ENCODE measurements at regions not wholly inside any gene's neighbourhood (a gene's known extent, or its start where the extent isn't known, plus 50 kb on each side); places are given as distances from the start of the nearest gene placed in this dataset.
A peak's percentile ranks its signal among the peaks of the same experiment; 100 is the strongest.

DNA sequence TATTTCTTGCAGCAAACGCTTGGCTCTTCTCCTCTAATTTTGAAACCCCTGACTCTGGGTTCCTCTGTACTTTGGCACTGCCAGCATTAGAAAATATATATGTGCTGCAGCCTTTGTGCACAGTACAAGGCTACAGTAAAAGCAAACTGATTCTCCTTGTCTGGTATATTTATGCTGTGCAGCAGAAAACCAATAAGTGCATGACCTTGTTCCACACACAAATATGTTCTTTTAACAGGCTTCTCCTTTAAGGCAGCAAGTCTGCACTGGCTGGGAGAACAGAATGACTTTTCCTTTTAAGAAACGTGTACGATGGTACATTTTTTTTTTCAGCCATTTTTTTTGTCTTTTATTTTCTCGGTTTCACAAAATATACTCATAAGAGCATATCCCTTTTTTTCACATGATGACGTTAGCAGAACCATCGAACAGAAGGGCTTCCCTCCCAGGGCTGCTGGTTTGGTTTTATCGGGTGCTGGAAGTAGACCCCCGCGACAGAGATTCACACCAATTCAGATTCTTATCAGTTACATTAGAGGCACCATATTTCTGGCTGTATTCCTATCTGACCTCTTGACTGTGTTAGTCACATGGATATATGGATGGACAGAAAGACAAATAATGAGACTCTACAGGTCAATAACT, 129.9 kb upstream of the ARID1B start:
- no peak for DNase-seq

DNA sequence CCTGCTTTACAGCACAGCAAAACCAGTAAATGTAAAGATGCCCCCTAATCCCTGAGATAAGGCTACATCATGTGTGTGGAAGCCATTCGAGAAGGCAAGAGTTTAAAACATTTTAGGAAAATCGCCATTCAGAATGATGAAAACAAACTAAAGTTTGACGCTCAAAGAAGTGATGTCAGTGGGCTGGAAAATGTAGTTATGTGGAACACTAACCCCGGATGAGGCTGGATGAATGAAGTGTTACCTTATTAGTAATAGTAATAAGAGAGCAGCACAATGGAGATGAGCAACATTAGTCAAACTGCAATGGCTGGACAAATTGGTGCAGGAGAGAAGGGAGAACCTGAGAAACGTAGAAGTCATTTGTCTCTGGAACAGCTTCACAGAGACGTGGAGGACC, 130.7 kb upstream of the ARID1B start:
- DNase-seq: no peak

DNA sequence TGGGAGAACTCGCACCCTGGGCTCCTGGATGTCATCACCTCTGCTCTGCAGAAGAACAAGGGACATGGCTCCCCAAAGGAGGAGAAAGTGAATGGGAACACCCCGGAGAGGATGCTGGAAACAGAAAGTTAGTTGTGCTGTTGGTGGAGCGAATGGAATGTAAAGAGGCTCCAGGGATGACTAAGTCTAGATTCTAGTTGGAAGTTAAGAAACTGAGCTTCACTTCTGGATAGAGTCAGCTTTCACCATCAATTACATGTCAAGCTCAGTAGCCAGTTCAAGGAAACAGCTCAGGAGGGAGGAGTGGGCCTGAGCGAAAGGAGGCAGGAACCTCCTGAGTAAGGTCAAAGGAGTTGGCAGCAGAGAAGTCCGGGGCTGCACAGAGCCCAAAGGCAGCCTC, 132.1 kb upstream of the ARID1B start:
- no peak for DNase-seq

DNA sequence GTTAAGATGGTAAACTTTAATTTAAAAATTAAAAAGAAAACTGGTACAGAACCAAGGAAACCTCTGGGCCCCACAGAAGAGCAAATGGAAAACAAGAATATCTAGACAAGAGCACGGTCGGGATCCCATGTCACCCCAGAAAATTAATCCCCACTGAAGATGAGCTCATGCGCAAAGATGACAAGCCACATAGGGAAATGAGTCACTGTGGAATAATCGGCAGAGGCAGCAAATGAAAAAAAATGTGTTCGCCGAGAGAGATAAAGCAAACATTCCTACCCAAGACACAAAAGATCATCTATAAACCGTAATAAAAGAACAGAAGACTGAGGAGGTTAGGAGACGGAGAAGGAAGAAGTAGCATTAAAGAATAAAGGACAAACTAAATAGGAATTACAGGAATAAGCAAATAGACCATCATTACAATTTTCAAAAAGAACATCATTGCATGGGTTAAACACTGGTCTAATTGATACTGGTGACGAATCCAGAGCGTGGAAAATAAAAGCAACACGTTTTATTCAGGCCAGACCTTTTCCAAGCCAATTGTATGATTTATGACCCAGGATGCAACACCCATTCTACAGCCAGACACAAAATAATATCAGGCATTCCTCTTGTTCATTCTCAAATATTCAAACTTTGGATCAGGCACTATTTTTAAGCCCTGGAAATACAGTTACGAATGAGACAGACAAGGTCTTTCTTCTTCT, 138.0 kb upstream of the ARID1B start:
- no peak for DNase-seq

DNA sequence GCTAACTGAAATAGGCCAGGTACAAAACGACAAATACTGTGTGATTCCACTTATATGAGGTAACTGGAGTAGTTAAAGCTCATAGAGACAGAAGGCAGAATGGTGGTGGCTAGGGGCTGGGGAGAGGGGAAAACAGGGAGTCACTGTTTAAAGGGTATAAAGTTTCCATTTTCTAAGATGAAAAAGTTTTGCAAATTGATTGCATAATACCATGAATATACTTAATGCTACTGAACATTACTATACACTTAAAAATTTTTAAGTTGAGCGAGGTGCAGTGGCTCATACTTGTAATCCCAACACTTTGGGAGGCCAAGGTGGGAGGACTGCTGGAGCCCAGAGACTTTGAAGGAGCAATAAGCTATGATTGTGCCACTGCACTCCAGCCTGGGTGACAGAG, 138.6 kb upstream of the ARID1B start:
- DNase-seq: no peak

DNA sequence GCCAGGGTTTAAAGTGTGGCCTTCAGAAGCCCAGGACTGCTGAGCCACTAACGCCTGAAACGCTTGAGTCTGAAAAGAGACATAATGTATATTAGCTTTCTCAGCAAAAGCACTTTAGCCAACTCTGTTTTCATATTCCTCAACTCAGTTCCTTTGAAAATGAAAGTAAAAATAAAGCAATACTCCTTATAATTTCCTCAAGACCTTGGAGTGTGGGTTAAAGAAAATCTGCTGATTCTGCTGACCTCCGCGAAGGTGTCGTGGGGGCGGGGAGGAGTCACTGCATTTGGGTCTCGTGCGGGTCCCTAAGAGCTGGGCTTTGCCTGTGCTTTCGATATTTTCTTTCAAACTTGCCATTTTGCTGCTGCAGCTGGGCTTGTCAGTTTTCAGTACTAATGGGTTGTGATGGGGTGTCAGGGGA, 142.2 kb upstream of the ARID1B start:
- no peak for DNase-seq

DNA sequence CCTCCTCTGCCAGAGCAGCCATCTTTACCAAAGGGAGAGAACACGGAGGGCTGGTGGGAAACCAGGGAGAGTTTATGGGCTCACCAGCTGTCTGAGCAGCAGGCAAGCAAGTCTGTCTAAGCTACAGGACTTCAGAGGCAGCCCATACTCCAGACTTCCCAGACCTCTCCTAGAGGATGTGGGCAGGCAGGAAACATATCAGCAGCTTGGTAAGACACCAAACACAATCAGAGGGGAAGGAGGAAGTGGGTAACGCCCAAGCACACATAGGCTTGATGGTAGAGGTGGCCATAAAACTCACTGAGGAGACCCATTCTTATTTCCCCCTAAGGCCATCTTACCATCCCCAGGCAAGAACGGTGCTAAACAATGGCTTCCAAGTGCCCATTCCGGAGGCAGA, 143.1 kb upstream of the ARID1B start:
- no peak for DNase-seq

DNA sequence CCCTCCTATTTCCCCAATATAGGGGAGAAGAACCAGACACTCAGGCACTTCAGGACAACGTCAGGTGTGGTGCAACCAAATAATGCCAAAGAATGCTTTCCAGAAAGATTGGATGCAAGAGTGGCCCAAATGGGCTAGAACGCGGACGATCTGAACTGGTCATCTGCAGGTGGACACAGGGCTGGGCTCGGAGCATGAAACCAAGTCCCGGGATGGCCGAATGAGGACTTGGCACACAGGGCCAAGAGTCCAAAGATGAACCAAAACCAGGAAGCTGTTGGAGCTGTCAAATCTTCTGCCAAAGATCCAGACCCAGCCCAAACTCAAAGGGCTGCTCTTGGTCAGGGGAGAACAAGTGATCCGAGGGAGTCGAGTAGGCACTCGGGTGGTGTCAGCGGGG, 143.9 kb upstream of the ARID1B start:
- DNase-seq: no peak

DNA sequence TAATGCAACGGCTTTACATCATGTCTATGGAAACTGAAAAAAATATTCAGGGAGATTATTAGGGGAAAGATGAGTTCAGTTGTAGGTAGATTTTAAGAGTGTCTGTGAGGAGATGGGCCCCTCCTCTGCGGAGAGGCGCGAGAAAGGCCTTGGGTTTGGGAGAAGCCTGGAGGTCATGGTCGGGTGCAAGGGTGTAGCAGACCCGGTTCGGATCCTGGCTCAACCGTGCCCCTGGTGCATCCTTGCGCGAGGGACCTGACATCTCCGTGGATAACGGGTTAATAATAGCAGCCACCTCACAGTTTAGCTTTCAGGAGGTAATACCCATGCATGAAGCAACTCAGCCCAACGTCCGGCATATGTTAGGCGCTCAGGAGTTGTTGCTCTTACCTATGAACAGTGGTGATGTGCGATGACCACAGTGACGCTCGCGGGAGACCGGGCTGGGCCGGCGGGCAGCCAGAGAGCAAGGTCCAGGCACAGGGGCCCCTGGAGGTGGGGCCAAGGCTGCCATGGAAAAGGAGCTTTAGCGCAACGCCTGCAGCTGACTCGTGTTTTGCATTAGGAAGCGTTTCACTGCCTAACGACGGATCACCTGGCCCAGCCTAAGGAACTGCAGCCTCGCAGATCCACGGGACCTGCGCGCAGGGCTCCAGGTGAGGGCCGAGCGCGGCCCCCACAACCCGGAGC, 146.4 kb upstream of the ARID1B start:
- no peak for DNase-seq

DNA sequence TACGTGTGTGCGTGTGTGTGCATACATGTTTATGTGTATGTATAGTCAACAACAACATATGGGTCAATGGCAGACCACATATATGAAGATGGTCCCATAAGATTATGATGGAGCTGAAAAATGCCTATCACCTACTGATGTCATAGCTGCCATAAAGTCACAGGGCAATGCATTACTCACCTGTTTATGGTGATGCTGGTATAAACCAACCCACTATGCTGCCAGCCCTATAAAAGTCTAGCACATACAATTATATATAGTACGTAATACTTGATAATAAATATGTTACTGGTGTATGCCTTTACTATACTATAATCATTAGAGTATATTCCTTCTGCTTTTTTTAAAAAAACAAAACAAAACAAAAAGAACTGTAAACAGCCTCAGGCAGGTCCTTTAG, 148.4 kb upstream of the ARID1B start:
- DNase-seq: no peak

DNA sequence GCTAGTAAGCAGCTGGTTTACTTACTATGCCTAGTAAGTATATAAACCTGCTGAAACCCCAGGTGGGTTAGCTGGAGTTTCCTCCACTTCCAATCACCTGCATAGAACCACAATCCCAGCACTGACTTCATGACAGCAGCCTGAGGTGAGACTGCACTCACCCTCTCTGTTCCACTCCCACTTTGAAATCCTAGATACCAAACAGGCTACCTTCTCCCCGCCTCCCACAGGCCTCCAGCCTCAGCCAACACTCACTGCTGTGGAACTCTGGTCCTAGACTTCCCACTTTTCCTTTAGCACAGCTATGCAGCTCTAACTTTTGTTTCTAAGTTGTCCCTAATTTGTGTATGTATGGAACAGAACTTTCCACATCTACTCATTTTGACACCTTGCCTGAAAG, 149.7 kb upstream of the ARID1B start:
- no peak for DNase-seq

DNA sequence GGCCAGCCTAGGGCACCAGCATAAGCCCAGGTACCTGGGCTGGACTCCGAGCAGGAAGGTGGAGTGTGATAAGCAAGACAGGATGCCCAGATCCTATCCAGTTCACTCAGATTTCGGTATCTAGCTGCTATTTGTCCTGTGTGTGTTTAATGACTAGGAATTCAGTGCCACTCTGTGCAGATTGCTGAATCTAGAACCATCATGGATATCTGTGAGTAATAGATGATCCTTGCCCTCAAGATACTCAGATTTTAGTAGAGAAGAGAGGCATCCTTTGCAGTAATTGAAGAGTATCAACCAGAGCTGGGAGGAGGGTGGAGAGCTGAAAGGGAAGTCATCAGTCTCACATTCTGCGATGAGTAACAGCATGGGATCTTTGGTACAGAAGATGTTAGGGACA, 155.0 kb upstream of the ARID1B start:
- DNase-seq: no peak

DNA sequence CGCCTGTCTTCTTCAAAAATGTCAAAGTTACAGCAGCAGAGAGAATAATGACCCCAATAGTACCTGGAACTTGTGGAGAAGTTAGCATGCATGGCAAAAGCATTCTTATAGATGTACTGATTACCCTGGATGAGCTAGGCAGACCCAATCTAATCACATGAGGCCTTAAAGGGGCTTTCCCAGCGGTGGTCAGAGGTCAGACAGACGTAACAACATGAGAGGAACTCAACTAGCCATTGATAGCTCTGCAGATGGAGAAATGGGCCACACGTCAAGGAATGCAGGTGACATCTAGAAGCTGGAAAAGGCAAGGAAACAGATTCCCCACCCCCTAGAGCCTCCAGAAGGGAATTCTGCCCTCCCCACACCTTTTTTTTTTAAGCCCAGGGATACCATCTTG, 156.8 kb upstream of the ARID1B start:
- DNase-seq: no peak

DNA sequence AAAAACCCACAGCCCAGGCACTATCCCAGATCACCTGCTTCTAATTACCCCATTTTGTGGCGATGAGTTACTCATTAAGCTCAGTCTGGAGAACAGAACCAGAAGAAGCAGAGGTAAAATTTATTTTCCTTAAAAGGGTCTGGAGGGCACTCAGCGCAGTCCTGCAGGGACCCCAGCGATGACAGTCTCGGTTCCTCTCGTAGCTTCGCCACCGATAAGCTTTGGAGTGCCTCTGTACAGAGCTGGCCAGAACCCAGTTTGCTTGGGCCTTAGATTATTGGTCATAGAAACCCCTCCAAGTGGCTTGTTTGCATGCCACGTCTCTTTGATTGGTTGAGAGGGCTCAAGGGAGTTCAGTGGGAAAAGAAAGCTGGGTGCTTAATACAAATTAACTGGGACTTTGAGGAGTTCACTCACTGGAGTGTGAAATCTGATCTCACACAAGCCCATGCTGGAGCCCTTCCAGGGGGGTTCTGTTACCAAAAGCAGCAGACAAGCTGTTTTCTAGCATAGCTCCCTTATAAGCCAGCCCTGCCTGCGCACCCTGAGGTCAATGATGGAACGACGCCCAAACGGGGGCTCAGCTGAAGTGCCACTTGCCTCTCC, 158.5 kb upstream of the ARID1B start:
- DNase-seq: peak; percentile 99

DNA sequence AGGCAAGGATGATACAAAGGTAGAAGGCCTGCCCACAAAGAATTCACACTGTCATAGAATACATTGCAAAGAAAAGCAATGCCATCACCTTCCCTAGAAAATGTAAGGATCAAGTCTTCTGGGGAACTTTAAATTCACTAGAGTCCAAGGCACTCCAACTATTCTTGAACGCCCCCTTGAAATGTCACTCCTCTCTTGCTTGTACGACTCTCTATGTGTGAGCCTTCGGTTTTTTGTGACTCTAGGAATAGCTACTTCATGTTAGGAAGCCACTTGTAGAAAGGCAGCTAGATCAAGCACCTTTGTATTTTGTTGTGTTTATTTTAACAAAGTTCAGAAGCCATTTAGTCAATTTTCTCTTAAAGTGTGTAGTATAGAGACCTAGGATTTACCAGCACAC, 159.2 kb upstream of the ARID1B start:
- DNase-seq: no peak

DNA sequence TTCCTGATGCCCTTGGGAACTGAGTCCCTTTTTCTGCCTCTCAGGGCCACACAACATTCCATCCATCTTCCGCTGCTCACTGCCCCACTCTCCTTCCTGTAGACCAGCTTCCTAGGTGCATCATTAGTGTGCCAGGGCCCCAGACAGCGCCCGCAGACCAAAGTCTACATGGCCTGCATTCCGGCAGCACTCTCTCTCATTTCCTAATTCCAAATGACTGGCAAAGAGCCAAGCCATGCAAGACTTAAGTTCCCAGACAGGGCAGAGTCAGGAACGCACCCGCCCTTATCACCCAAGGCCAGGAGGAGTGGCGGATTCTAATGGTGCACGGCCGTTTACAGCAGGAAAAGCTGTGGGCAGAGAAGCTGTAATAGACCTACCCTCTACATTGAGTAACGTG, 159.8 kb upstream of the ARID1B start:
- DNase-seq: no peak

DNA sequence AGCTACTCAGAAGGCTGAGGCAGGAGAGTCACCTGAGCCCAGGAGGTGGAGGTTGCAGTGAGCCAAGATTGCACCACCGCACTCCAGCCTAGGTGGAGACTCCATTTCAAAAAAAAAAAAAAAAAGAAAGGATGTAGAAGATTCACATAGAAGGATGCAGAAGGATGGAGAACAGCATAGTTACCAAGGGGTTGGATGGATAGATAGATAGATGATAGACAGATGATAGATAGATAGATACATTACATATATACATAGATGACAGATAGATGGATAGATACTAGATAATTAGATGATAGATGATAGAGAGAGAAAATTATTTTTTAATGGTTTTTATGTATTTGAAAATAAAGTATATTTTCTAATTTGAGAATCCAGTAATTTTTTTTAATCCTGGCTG, 160.7 kb upstream of the ARID1B start:
- DNase-seq: no peak

DNA sequence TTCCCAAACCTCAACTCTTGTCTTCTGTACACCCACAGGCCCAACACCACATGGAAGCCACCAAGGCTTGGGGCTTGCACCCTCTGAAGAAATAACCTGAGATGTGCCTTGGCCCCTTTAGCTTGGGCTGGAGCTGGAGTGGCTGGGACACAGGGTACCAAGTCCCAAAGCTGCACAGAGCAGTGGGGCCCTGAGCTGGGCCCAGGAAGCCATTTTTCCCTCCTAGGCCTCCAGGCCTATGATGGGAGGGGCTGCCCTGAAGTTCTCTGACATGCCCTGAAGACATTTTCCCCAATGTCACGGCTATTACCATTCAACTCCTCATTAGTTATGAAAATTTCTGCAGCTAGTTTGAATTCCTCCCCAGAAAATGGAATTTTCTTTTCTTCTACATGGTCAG, 163.2 kb upstream of the ARID1B start:
- DNase-seq: no peak

DNA sequence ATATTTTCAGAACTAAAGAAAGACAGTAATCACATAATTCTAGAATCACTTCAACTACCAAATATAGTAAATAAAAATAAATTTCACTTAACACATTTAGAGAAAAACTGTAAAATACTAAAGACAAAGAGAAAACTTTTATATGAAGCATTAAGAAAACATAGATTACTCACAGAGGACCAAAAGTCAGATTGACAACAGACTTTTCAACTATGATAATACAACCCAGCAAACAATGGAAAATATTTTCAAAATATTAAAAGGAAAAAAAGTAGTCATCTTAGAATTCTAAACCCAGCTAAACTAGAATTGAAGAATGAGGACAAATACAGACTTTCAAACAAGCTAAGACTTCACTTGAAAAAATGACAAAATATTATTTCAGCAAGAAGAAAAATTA, 164.8 kb upstream of the ARID1B start:
- no peak for DNase-seq

DNA sequence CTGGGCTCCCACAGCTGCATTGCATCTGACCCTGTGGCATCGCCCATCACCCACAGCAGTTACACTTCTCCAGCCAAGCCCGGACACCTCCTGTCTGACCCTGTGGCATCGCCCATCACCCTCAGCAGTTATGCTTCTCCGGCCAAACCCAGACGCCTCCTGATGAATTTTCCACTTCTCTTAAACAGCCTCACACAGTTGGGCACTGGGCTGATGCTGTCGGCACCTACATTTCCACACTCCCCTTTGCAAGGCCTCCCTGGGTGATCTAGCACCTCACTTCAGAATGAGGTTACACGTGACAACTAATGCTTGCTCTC, 175.2 kb upstream of the ARID1B start:
- DNase-seq: no peak

DNA sequence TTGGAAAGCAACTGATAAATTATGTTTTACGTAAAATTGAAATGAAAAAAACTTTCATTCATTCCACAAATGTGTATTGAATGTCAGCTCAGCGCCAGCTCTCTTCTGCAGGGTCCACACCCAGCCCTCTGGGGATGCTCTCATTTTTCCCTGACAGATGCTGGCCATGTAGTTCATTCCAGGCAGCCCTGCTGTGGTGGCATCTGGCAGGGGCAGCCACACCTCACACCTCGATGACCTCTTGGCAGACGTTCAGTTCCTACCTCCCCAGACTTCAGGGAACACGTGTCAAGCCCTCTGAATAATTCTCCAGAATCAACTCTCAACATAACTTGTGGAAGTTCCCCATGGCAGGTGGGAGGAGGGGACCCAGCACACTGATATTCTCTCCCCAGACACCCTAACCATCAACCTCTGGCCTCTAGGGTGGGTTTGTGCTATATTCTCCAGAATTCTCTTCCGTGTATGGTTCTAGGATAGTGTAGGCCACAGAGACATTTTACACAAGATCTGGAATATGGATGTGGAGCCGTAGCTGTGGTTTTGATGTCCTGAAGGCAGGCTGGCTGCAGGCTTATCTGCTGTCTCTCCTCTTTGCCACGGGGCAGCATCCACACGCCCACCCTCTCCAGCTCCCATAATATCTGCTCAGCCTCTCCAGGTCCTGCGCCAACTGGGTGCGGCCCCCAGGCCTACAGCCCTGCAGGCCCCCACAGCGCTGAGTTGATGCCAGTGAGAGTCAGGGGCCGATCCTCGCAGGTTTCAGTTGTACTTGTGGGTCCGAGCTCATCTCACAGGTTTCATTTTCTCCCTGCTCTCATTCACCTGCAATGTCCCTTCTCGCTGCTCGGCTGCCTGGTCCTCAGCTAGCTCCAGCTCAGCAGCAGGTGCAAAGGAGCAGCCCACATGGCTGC, 175.8 kb upstream of the ARID1B start:
- no peak for DNase-seq

DNA sequence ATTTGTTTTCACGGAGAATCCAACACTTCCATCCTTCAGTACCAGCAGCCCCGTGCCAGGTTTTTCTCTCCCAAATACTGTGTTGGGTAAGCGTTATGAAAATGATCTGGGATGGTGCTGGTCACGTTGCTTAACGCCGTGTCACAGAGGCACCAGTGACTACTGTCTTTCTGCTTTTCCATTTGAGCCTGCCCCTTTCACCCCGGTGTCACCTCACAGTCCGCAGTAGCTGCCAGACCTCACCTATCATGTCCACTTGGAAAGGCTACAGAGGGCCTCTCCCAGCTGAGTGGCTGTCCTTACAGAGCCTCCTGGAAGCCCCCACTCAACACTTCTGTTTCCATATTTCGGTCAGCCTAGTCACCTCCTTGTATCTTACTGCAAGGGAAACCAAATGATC, 176.5 kb upstream of the ARID1B start:
- no peak for DNase-seq

DNA sequence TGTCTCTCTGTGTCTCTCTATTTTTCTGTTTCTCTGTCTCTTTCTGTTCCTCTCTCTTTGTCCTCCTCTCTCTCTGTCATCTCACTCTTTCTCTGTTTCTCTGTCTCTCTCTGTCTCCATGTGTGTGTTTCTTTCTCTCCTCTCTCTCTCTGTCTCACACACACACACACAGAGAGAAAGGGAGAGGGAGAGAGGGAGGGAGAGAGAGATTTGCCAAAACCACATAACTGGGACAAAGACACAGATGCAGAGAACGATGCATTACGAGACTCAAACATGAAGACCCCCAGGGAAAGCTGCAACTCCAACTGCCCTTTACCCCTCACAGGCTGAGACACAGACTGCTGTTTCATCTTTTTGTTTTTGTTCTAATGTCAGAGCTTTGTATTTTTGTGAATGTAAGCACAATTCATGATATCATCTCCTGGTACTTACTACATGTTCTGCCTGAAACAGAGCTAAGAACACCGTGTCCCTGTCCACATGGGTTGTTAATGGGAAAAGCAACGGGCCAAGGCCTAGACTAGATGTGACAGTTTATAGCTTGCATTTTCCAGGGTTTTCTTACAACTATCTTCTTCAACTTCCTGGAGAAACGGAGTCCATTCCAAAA, 177.1 kb upstream of the ARID1B start:
- no peak for DNase-seq

All from NCI-H1105 (cell line).